Esophagus squamous epithelium (tissue), 5 donors: ENCODE measurements at regions not wholly inside any gene's neighbourhood (a gene's known extent, or its start where the extent isn't known, plus 50 kb on each side); places are given as distances from the start of the nearest gene placed in this dataset.
A peak's percentile ranks its signal among the peaks of the same experiment; 100 is the strongest.

Experiments
- DNase-seq: peaks from one replicate; lab custom pipeline; 2025; lab: John Stamatoyannopoulos, UW
- H3K27ac ChIP-seq, 4 donors: fragments of 200-600 bp; sonication (generic); one replicate each; pipeline ENCODE4 v1.5.1; 2016 to 2019; ENCODE audit warnings: mild to moderate bottlenecking in 1 of 4
- H3K27me3 ChIP-seq, 4 donors: fragments of 200-600 bp; sonication (generic); 1 replicate in 3 of 4; 2 replicates in 1 of 4; pipeline versions ENCODE4 v1.5.1 to v1.6.0; 2017 to 2021; ENCODE audit warnings: antibody characterized with exemption in 1 of 4
- H3K36me3 ChIP-seq, 3 donors: fragments of 200-600 bp; sonication (generic); one replicate each; pipeline ENCODE4 v1.5.1; 2016 to 2019
- H3K4me1 ChIP-seq, 3 donors: fragments of 200-600 bp; sonication (generic); one replicate each; pipeline ENCODE4 v1.5.1; 2017 to 2019
- H3K4me3 ChIP-seq, 4 donors: fragments of 200-600 bp; sonication (generic); 1 replicate in 3 of 4; 2 replicates in 1 of 4; pipeline ENCODE4 v1.5.1; 2016 to 2019; ENCODE audit warnings: mild to moderate bottlenecking in 2 of 4, moderate library complexity in 1 of 4
- H3K9me3 ChIP-seq, 3 donors: fragments of 200-600 bp; sonication (generic); one replicate each; pipeline ENCODE4 v1.5.1; 2016 to 2019
- CTCF ChIP-seq, 6 experiments: fragments of 450-650 bp in 4 of 6; fragments of 200-600 bp in 2 of 6; sonication (generic) in 2 of 6; IDR thresholded peaks; one replicate each; pipeline ENCODE4 v1.5.1; 2016 to 2019; ENCODE audit warnings: antibody characterized with exemption in 6 of 6, mild to moderate bottlenecking in 4 of 6, moderate library complexity in 4 of 6
- POLR2A ChIP-seq, 4 donors: fragments of 450-650 bp; IDR thresholded peaks; one replicate each; pipeline ENCODE4 v1.6.1; 2017; ENCODE audit warnings: antibody characterized with exemption in 4 of 4, mild to moderate bottlenecking in 4 of 4, moderate library complexity in 3 of 4
- WGBS, 2 donors: methylation state at CpG; one replicate each; pipeline ENCODE4 v1.1.5; 2018; 5-methylcytosine and 5-hydroxymethylcytosine counted together
- intact Hi-C: fragments of 100-400 bp; cut with DNase I; formaldehyde crosslinking; loops from one replicate; pipeline ENCODE4 v1.15.0; 2022
- donor health status: DM: yes; HTN: yes; CAD: no.

- no peak for DNase-seq
- intact Hi-C loops = no loop called here
- peaks cover 0 to 73% (median 0%) of the 10 kb centered on the region in 4 donors for H3K27me3 ChIP-seq
Observed at GRCh38 chr1:2868571-2869195, 67.2 kb upstream of the TTC34 start.

GRCh38 chr1:2871246-2871815 lies 69.8 kb upstream of the TTC34 start:
- Histone ChIP-seq H3K36me3 (no peaks in the 10 kb centered on the region), H3K27ac (no peak overlapping the region), H3K9me3 (peaks cover 0 to 24% (median 23%) of the 10 kb centered on the region in 3 donors), H3K4me3 (no peak overlapping the region), H3K4me1 (peaks cover 0 to 17% (median 0%) of the 10 kb centered on the region in 3 donors), H3K27me3 (peaks cover 0 to 73% (median 0%) of the 10 kb centered on the region in 4 donors)
- WGBS, 2 donors = 78 to 81% methylated on average over 4 to 6 of the region's 6 CpGs
- intact Hi-C loops = no loop called here
- TF ChIP-seq POLR2A (IDR thresholded peaks at IDR 0.05) (no peak), CTCF (IDR thresholded peaks at IDR 0.05) (no peak)
- DNase-seq = no peak

More at GRCh38 chr1:2868571-2869195, 67.2 kb upstream of the TTC34 start:
- no peak overlapping the region for H3K27ac ChIP-seq
- no peaks in the 10 kb centered on the region for H3K36me3 ChIP-seq
- no peak overlapping the region for H3K4me3 ChIP-seq
- TF ChIP-seq POLR2A (IDR thresholded peaks at IDR 0.05) = no peak
- TF ChIP-seq CTCF (IDR thresholded peaks at IDR 0.05) = no peak
- 33 to 60% methylated on average over 1 to 5 of the region's 23 CpGs for WGBS, 2 donors
- H3K9me3 ChIP-seq = peaks cover 0 to 24% (median 23%) of the 10 kb centered on the region in 3 donors
- no peaks in the 10 kb centered on the region for H3K4me1 ChIP-seq

- peaks cover 0 to 64% (median 0%) of the 10 kb centered on the region in 4 donors for H3K27me3 ChIP-seq
- intact Hi-C loops = no loop called here
- peaks cover 0 to 24% (median 23%) of the 10 kb centered on the region in 3 donors for H3K9me3 ChIP-seq
- peaks cover 0 to 17% (median 0%) of the 10 kb centered on the region in 3 donors for H3K4me1 ChIP-seq
- TF ChIP-seq CTCF (IDR thresholded peaks at IDR 0.05) (no peak), POLR2A (IDR thresholded peaks at IDR 0.05) (no peak)
- H3K4me3 ChIP-seq = no peak overlapping the region
- no peak overlapping the region for H3K27ac ChIP-seq
- no peaks in the 10 kb centered on the region for H3K36me3 ChIP-seq
- DNase-seq = no peak
- WGBS, 2 donors = 73 to 76% methylated on average over 2 to 7 of the region's 7 CpGs
Observed at GRCh38 chr1:2874207-2874606, 72.7 kb upstream of the TTC34 start.

GRCh38 chr1:2874607-2875480 lies 73.4 kb upstream of the TTC34 start:
- TF ChIP-seq POLR2A (IDR thresholded peaks at IDR 0.05) (no peak), CTCF (IDR thresholded peaks at IDR 0.05) (no peak)
- intact Hi-C loops = no loop called here
- Histone ChIP-seq H3K27me3 (peaks cover 0 to 64% (median 0%) of the 10 kb centered on the region in 4 donors), H3K4me1 (peaks cover 0 to 17% (median 0%) of the 10 kb centered on the region in 3 donors), H3K9me3 (peaks cover 0 to 24% (median 23%) of the 10 kb centered on the region in 3 donors), H3K36me3 (no peaks in the 10 kb centered on the region), H3K4me3 (peak overlapping the region in 2 of 4 donors; percentile 11 to 34), H3K27ac (no peak overlapping the region)
- DNase-seq = no peak
- WGBS, 2 donors = 36 to 49% methylated on average over 7 to 11 of the region's 30 CpGs
